ENCODE measurements at regions not wholly inside any gene's neighbourhood (a gene's known extent, or its start where the extent isn't known, plus 50 kb on each side); places are given as distances from the start of the nearest gene placed in this dataset.

DNA sequence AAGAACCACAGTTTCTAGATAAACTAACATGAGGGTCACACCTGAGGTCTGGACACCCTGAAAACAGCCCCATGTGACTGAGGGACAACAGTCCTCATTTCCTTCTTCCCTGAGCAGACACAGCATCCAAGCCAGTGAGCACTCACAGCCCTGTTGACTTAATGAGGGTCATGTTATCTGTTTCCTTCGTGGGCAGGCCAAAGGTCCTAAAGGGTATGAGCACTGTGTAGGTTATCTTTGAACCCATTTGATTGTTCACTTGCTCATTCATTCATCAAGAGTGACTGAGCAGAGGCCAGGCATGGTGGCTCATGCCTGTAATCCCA, 170.7 kb upstream of the B3GAT1 start:
- no peak for DNase-seq

DNA sequence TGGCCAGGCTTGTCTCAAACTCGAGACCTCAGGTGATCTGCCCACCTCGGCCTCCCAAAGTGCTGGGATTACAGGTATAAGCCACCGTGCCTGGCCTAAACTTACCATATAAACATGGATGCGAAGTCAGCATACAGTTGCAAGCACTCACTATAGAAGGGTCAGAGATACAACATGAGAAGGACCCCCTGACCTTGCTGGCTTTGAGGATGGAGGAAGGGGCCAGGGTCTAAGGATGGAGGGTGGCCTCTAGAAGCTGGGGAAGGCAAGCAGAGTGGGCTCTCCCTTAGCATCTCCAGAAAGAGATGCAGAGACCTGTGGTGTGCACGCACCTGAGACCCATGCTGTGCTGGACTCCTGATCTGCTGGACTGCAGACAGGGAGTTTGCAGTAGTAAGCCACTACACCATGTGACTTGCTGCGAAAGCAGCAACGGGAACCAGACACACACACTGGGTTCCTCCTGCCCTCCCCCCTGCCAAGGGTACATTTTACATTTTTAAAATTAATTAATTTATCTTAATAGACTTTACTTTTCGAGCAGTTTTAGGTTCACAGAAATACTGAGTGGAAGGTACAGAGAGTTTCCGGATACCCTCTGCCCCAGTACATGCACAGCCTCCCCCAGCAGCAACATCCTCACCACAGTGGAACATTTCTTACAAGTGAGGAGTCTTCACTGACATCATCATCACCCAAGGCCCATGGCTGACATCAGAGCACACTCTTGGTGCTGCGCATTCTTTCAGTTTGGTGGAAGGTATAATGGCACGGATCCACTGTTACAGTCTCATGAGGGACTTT, 170.1 kb upstream of the B3GAT1 start:
- DNase-seq = no peak

DNA sequence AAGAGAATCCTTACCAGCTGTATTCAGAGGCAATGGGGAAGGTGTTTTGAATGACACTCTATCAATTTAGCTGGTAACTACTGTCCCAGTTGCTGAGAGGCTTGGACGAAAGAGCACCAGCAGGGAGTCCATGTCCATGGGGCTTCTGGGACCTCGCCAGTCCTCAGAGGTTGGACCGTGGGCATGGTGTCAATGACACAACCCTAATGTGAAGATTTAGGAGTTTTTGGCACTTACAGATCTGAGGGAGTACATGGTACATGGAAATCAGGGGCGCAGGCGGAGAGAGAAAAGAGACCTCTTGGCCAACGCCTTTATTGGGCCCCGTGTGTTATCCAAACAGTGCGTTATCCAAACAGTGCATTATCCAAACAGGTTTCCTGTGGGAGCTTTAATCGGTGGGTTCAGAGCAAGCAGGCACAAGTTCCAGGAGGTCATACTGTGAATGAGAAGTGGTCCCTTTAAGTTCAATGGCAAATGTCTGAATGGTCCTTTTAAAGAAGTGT, 169.1 kb upstream of the B3GAT1 start:
- DNase-seq = no peak

DNA sequence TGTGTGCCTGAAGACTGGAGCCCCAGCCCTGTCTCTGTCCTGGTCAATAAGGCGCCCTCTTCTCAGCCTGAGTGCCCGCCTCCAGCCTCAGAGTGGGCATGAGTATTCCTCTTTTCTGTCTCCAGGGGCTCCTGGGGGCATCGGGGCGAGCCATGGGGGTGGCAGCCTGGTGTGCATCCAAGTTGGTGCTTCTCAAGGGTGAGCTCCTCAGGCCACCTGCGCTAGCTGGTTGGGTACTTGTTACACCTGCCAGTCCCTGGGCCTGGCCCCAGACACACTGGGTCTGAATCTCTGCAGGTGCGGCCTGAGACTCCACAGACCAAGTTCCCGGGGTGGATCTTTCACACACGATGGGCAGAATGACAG, 168.6 kb upstream of the B3GAT1 start:
- no peak for DNase-seq

DNA sequence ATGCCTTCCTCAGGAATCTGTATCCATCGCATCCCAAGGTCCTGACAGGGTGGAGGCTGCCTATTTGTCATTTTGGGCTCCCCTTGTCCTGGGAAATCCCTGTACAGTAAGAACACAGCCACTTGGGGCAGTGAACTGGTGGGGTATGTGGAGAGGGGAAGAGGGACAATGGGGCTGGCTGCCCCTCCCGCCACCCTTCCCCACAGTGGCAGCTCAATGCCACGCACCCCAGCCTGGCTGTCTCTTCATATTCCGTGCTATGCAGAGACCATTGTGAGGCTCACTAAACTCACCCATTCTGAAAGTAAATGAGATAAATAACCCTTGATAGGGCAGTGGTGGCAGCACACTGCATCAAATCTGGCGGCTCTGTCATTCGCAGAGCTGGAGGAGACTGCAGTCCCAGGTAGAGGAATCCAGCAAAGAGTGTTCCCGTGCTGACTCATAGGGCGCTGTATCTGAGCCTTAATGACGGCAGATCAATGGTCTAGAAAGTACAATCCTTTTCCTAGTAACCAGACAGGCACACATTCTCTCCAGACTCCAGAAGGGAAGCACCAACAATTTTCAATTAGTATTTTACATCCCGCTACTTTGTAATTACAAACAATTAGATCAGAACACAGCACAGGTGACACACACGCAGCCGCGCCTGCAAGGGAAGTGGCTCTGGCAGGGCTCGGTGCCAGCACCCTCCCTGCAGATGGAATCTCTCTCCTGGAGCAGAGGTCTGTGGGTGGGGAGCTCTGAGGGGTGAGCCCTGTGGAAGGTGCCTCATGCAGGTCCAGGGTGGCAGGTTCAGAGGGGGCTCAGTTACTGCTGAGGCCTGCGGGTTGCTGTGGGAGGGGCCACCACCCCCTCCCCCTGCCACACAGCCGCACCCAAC, 167.9 kb upstream of the B3GAT1 start:
- DNase-seq = peak; percentile 16

DNA sequence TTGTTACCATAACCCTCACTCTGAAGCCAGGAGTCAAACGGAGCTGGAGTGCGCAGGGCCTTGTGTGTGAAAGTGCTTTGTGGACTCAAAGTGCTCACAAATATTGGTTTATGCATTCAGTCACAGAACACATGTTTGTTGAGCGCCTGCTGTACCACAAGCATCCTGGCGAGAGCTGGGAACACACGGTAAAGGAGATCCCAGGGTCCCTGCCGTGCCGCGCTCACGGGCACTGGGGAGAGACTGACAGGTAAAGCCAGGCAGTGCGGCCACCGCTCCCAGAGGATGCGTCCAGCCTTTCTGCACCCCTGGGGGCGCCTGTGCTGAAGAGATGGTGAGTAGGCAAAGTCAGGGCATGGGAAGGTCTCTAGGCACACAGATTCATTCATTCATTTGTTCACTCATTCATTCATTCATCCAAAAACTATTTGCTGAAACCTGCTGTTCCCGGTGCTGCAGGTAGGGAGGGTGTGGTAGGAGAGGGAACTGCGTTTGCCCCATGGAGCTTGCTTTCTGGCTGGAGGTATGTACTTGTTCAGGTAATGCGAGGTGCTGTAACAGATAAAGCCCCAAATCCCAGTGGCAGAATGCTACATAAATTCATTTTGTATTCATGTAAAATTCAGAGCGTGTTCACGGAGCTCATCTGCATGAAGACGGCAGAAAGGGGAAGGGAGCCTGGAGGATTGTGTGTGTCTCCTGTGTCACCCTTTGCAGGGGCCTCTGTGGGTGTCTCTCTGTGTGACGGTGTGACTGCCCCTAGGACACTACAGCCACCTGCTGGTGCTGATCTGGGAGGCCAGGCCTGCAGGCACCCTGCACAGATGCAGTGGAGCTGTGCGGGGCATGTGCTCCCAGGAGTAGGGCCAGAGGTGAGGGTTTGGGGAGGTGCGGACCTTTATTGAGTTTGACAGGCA, 167.0 kb upstream of the B3GAT1 start:
- no peak for DNase-seq

DNA sequence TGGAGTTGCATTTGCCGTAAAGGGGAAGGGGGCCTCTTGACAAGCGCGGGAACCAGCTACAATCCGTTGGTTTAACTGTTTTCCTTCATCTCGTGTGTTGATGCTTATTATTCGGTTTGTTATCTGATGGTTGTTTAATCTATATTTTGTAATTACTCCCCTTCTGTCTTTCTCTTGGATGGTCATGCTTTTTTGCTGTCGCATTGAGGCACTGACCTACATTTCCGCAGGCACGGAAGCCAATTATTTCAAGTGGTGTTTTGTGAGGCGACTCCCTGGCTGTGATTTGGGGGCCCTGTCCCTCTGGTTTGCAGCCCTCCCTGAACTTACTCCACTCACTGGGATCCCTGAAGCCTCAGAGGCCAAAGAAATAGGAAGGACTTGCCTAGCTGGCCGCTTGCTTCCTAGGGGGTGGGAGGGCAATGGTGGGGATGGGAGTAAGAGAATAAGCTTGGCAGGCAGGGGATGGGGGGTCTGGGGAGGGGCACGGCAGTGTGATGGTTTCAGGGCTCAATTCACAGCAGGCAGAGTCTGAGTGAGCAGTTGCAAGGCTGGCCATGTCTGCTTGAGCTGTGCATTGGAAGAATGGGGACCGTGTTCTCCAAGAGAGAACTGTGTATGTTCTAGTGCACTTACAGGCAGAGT, 165.8 kb upstream of the B3GAT1 start:
- DNase-seq = no peak

DNA sequence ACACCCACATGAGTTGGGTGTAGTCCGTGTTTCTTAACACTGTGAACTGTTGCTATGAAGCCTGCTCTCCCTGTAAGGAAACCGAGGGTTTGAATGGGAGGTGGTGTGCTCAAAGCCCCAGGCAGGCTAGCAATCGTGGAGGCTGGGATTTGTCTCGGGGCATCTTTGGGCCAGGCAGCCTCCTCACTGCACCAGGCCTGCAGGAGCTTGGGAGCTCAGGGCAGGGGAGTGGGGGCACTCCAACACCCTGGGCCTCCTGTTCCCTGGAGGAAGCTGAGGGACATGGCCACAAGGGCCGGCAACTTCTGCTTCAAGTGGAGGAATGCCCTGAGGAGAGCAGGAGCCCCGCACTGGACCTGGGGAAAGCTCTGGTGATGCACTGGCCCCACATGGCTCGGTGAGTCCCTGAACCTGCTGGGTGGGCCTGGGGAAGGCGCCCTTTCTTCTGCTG, 164.7 kb upstream of the B3GAT1 start:
- no peak for DNase-seq

DNA sequence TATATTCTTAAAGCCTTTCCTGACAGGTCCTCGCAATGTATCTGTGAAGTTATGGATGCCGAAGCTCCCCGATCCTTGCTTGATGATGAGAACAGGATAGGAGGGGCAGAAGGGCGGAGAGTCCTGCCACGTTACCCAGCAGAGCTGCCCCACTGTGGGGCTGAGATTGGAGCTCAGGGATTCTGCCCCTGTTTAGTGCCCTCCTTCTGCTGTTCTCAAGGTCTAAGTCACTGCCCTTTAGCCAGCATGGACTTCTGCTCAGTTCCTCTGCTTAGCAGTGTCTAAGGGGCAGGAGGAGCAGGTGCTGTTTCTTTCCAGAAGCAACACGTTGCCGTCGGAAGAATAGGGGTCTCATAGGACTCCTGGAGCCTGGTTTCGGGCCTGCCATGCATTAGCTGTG, 164.2 kb upstream of the B3GAT1 start:
- no peak for DNase-seq

DNA sequence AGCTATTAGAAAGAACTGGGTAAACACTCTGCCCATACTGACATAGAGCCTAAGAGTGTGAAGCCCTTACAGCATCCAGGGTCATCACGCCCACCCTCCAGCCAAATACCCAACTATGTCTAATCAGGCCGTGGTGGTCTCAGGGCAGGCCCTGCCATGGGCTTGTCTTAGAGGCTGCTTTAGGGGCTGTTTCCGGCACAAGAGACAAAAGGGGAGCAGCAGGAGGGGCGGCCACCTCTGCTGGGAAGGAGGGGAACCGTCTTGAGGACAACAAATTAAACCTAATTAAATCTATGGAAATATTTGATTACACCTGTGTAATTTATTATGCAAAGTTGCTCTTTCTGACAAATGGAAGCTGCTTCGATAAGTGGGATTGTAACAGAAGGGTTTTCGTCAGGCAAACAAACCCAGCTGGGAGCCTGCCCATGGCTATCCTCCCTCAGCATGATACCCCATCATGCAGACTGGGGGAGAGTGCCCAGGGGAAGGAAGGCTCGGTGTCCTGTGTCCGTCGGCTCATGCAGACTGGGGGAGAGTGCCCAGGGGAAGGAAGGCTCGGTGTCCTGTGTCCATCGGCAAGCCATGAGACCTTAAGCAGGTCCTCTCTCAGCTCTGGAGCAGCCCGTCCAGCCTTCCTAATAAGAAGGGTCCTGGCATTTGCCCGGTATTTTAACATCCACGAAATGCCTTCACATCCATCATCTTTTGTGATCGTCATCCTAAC, 163.6 kb upstream of the B3GAT1 start:
- no peak for DNase-seq

DNA sequence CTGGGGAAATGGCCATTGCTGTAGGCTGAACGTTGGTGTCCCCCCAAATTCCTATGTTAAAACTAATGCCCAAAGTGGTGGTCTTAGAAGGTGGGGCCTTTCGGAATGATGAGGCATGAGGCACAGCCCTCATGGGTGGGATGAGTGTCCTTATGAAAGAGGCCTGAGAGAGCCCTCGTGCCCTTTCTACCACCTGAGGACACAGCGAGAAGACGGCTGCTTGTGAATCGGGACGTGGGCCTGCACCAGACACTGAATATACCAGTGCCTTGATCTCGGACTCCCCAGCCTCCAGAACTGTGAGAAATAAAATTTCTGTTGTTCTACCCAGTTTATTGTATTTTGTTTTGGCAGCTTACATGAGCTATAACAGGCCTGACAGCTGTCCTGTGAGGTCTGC, 162.9 kb upstream of the B3GAT1 start:
- no peak for DNase-seq

DNA sequence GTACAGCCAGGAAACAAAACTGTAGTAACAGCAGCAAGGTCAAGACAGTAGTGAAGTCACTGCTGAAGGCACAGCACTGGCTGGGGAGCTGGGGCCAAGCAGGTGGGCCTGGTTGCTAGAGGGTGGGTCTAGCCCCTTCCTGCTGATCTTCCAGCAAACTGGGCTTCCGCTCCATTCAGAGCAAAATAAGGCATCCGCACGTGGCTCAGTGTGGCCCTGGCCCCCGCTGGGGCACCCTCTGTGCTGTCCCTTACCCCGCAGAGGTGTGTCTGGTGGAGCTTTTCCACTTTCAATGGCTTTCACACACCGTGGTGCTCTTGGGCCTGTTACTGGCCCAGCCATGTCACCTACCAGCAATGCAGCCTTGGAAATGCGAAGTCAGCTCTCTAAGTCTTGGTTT, 162.4 kb upstream of the B3GAT1 start:
- no peak for DNase-seq

DNA sequence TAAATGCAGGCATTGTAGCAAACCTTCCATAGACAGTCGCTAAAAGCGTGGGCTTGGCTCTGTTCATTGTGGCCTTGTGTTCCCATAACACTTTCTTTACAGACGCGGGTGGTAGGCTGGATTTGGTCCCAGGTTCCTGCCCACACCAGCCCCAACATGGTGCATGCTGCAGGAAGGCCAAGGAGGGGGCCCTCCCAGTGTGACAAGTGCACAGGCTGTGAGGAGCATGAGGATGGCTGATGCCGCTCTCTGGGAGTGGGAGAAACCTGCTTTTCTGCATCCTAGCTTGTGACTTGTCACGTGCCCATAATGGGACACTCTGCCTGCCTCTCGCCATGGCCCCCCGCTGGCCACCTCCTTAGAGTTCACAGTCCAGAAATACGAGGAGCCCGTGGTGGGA, 161.8 kb upstream of the B3GAT1 start:
- no peak for DNase-seq

DNA sequence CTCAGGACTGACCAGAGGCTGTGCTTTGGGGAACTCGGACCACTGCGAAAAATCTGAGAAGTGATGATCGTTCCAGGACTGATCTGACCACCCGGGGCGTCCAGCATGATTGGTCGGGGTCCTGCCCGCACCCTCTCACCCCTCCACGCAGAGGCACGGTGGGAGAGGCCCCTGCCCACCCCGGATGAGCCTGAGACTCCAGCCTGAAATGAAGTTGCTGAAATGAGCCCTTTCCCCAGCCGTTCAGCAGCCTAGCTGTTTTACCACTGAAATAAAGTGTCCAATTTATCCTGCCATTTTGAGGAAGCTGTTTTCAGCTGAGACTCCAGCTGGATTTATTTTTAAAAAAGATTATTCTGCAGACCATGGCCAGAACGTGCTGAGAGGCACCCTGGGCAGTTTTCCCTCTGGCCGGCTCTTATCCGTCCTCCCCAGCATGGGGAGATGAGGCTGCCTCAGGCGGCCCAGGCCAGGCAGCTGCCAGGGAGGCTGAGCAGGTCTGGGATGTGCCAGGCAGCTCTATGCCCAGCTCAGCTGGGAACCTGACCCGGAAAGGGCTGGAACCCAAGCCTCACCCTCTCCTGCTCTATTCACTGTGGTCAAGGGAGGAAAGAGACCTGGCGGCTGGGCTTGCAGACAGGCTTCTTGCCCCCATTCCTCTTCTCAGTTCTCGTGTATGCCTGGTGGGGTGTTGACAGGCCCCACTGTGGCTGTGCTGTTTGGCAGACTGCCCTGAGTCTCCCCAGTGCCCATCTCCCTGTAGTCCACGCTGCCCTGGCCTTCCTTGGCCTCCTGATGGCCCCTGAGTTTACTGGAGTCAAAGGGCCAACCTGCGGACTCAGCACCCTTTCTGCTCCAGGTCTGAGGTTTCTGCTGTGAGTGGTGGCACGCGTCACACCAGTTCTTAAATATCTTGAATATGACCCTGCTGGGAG, 161.0 kb upstream of the B3GAT1 start:
- no peak for DNase-seq

DNA sequence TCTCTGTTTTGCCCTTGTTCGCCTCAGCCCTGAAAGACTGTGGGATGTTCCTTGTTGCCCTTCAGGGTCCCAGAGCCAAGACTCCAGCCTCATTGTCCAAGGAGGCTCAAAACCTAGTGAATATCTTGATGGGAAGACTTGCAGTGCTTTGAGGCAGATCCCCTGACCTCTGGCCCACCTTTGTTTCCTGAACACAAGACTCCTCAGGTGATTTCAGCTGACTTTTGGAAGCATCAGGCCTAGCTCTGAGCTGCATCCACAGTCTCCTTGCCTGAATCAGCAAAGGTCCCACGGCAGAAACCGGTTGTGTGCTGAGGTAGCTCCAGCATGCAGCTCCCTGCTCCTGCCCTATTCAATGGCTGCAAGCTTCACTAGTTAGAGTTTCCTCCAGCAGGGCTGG, 159.3 kb upstream of the B3GAT1 start:
- no peak for DNase-seq

DNA sequence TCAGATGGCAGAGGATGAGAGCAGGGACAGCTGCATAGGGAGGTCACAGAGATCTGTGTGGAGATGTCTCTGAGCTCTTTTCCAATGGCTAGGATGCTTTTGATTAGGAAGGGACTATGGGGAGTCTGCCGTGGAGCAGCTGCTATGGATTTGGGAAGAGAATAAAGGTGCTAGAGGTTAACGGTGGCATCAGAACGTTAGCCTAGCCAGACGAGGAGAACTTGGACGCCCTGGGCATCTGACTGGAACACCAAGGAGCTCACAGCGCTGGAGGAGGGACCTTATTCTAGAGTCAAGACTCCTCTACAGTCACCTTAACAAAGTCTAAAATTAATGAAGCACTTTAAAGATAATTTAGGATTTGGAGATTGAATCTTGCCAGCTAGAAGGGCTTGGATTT, 157.2 kb upstream of the B3GAT1 start:
- DNase-seq = no peak

DNA sequence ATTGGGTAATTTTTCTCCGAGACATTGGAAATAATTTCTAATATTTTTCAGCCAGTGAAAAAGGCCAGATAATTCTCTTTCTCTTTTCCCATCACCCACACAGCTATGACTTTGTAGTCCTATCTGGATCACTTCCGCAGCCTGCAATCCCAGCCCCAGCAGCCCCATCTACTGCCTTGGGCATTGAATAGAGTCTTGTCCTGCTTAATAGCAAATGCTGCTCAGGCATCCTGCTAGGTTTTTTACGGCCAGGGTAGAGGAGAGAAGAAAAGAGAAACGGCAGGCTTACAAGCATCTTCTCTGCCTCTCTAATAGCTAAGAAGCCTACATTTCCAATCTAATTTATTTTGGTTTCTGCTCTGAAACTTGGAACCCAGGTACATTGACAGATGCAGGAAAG, 154.3 kb upstream of the B3GAT1 start:
- no peak for DNase-seq

DNA sequence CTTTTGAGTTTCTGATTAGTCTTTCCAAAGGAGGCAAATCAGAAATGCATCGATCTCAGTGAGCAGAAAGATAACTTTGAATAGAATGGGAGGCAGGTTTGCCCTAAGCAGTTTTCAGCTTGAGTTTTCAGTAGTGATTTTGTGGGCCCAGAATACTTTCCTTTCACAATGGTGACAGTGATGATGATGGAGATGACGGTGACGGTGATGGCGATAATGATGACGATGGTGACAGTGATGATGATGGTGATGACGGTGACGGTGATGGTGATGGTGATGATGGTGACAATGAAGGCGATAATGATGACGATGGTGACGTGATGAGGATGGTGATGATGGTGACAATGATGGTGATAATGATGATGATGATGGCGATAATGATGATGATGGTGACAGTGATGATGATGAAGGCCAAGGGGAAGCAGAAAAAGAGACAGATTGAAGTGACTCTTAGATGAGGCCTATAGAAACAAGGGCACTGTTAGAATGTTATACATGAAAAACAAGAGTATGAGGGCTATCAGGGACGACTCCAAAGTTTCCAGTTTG, 153.4 kb upstream of the B3GAT1 start:
- DNase-seq = no peak

DNA sequence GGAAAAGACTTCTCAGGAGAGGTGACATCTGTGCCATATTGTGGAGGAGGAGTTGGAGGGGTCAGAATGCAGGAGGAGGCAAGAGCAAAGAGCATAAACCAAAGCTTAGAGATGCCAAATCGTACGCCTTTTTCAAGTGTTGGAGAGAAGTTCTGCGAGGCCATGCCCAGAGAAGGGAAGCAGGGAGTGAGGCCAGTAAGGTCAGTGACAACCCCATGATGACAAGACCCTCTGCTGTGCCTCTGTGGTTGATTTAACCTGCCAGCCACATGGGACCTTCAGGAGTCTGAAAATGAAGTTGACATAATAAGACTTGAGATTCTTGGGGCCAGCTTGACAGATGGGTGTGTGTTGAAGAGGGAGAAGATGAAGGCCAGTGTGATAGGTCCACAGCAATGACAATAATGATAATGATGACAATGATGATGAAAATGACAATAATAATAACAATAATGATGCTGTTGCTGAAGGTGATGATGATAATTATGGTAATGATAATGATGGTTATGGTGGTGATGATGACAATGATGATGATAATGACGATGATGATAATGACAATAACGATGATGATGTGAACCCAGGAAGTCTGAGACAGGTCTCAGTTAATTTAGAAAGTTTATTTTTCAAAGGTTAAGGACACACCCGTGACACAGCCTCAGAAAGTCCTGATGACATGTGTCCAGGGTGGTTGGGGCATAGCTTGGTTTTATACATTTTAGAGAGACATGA, 152.6 kb upstream of the B3GAT1 start:
- no peak for DNase-seq
